Prostate gland (tissue), 2 donors: ENCODE measurements at regions not wholly inside any gene's neighbourhood (a gene's known extent, or its start where the extent isn't known, plus 50 kb on each side); places are given as distances from the start of the nearest gene placed in this dataset.

Experiments
- CTCF ChIP-seq, 4 experiments: fragments of 200-600 bp in 2 of 4; fragments of 450-650 bp in 2 of 4; sonication (generic) in 2 of 4; IDR thresholded peaks; 1 replicate in 3 of 4; 2 replicates in 1 of 4; pipeline ENCODE4 v1.5.1; 2016 to 2019; ENCODE audit warnings: antibody characterized with exemption in 4 of 4, mild to moderate bottlenecking in 2 of 4, moderate library complexity in 2 of 4
- POLR2A ChIP-seq: fragments of 450-650 bp; IDR thresholded peaks from one replicate; pipeline ENCODE4 v1.6.1; 2016; ENCODE audit warnings: antibody characterized with exemption, mild to moderate bottlenecking
- POLR2AphosphoS5 ChIP-seq: sonication (generic); formaldehyde crosslinking; IDR thresholded peaks from one replicate; pipeline ENCODE4 v1.6.1; 2017; ENCODE audit warnings: antibody characterized with exemption

GRCh38 chr16:74090871-74091270 lies 205.7 kb upstream of the PSMD7 start:
- TF ChIP-seq CTCF (IDR thresholded peaks at IDR 0.05) (no peak), POLR2A (no peak), POLR2AphosphoS5 (no peak)
